ENCODE measurements at regions not wholly inside any gene's neighbourhood (a gene's known extent, or its start where the extent isn't known, plus 50 kb on each side); places are given as distances from the start of the nearest gene placed in this dataset.

DNA sequence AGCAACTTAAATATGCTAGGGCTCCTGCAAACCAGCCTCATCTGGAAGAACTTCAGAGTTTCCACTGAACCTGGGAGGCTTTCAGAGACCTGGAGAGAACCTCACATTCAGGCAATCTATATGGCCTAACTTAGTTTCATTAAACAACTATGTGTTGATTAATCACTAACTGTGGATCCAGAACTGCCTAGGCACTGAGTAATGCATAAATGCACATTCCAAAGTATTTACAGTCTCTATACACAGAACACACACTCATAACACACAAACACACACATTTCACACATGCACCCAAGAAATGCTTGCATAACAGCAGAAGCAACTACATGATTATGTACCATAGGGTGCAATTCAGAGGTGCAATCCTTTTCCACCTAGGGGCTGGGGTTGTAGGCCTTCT lies 552.8 kb downstream of the BCL11A start:
- TF ChIP-seq, protein P1, sequence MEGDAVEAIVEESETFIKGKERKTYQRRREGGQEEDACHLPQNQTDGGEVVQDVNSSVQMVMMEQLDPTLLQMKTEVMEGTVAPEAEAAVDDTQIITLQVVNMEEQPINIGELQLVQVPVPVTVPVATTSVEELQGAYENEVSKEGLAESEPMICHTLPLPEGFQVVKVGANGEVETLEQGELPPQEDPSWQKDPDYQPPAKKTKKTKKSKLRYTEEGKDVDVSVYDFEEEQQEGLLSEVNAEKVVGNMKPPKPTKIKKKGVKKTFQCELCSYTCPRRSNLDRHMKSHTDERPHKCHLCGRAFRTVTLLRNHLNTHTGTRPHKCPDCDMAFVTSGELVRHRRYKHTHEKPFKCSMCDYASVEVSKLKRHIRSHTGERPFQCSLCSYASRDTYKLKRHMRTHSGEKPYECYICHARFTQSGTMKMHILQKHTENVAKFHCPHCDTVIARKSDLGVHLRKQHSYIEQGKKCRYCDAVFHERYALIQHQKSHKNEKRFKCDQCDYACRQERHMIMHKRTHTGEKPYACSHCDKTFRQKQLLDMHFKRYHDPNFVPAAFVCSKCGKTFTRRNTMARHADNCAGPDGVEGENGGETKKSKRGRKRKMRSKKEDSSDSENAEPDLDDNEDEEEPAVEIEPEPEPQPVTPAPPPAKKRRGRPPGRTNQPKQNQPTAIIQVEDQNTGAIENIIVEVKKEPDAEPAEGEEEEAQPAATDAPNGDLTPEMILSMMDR (IDR thresholded peaks at IDR 0.05; ENCODE audit: low read depth, low read length), result no peak

GRCh38 chr2:59998324-59998723 lies 555.1 kb downstream of the BCL11A start:
- H3K36me3 ChIP-seq, result no peaks in the 10 kb centered on the region
- no peak overlapping the region for H3K27ac ChIP-seq
- H3K27me3 ChIP-seq, result no peaks in the 10 kb centered on the region
- H3K9me3 ChIP-seq (ENCODE audit: low read depth), result no peaks in the 10 kb centered on the region
- DNase-seq (ENCODE audit: low read depth in 1 of 2, low spot score in 1 of 2), result no peak
- TF ChIP-seq, protein P1 (IDR thresholded peaks at IDR 0.05; ENCODE audit: low read depth, low read length), result no peak
- H3K4me3 ChIP-seq, result no peak overlapping the region
- H3K4me1 ChIP-seq (ENCODE audit: low read depth), result no peaks in the 10 kb centered on the region

More for the DNA sequence above, 552.8 kb downstream of the BCL11A start:
- H3K9me3 ChIP-seq (ENCODE audit: low read depth), result no peaks in the 10 kb centered on the region
- no peaks in the 10 kb centered on the region for H3K36me3 ChIP-seq
- H3K4me1 ChIP-seq (ENCODE audit: low read depth), result no peaks in the 10 kb centered on the region
- H3K4me3 ChIP-seq, result no peak overlapping the region
- H3K27ac ChIP-seq, result no peak overlapping the region
- no peak for DNase-seq (ENCODE audit: low read depth in 1 of 2, low spot score in 1 of 2)
- no peaks in the 10 kb centered on the region for H3K27me3 ChIP-seq

DNA sequence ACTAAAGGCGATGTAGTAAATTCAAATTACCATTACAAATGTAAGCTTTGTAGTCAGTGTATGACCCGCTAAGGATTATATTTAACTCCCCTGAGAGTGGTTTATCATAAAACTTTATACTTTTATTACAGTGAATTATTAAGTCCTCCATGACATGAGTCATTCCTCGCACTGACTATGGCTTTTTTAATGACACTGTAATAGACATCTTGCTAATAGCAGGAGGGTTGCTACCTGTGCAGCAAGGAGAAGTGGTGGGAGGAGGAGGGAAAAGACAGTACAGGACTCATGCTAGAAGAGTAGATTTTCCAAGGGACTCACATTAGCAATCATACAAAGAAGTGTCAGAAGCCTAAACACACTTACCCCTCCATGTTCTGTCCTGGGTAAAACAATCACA lies 556.1 kb downstream of the BCL11A start:
- Histone ChIP-seq H3K9me3 (ENCODE audit: low read depth) (no peaks in the 10 kb centered on the region), H3K36me3 (no peaks in the 10 kb centered on the region), H3K4me3 (no peak overlapping the region), H3K27ac (no peak overlapping the region), H3K27me3 (no peaks in the 10 kb centered on the region), H3K4me1 (ENCODE audit: low read depth) (no peaks in the 10 kb centered on the region)
- TF ChIP-seq, protein P1 (IDR thresholded peaks at IDR 0.05; ENCODE audit: low read depth, low read length), result no peak
- DNase-seq (ENCODE audit: low read depth in 1 of 2, low spot score in 1 of 2), result no peak

- TF ChIP-seq, protein P1 (IDR thresholded peaks at IDR 0.05; ENCODE audit: low read depth, low read length), result no peak
- Histone ChIP-seq H3K9me3 (ENCODE audit: low read depth) (no peaks in the 10 kb centered on the region), H3K27me3 (no peaks in the 10 kb centered on the region), H3K27ac (no peak overlapping the region), H3K4me3 (no peak overlapping the region), H3K4me1 (ENCODE audit: low read depth) (no peaks in the 10 kb centered on the region), H3K36me3 (no peaks in the 10 kb centered on the region)
- no peak for DNase-seq (ENCODE audit: low read depth in 1 of 2, low spot score in 1 of 2)
These were observed 556.6 kb downstream of the BCL11A start for GRCh38 chr2:59996855-59997254.

- no peak overlapping the region for H3K27ac ChIP-seq
- H3K9me3 ChIP-seq (ENCODE audit: low read depth), result no peaks in the 10 kb centered on the region
- DNase-seq (ENCODE audit: low read depth in 1 of 2, low spot score in 1 of 2), result no peak
- H3K36me3 ChIP-seq, result no peaks in the 10 kb centered on the region
- no peaks in the 10 kb centered on the region for H3K27me3 ChIP-seq
- no peaks in the 10 kb centered on the region for H3K4me1 ChIP-seq (ENCODE audit: low read depth)
- H3K4me3 ChIP-seq, result no peak overlapping the region
- TF ChIP-seq, protein P1 (IDR thresholded peaks at IDR 0.05; ENCODE audit: low read depth, low read length), result no peak
These were observed 559.7 kb downstream of the BCL11A start for GRCh38 chr2:59993726-59994125.

DNA sequence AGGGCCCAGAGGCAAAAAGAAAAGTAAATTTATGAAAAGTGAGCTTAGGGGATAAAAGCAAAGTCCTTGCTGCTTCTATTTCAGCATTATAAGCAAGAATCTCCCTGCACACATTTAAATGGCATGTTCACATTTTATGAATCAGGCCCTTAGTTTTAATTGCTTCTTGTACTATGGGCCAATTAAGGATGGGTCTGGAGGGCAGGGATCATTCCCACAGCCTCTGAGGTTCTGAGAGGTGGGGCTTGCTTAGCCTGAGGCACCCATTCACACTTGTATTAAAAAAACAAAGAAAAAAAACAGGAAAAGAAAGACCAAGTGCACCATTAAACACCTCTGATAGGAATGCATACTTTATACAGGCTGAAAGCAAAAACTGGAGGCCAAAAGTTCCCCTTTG lies 565.1 kb downstream of the BCL11A start:
- TF ChIP-seq, protein P1 (IDR thresholded peaks at IDR 0.05; ENCODE audit: low read depth, low read length), result no peak
- H3K36me3 ChIP-seq, result no peaks in the 10 kb centered on the region
- H3K4me3 ChIP-seq, result no peak overlapping the region
- H3K9me3 ChIP-seq (ENCODE audit: low read depth), result no peaks in the 10 kb centered on the region
- H3K27me3 ChIP-seq, result no peaks in the 10 kb centered on the region
- no peaks in the 10 kb centered on the region for H3K4me1 ChIP-seq (ENCODE audit: low read depth)
- DNase-seq (ENCODE audit: low read depth in 1 of 2, low spot score in 1 of 2), result no peak
- H3K27ac ChIP-seq, result no peak overlapping the region
